ENCODE measurements at regions not wholly inside any gene's neighbourhood (a gene's known extent, or its start where the extent isn't known, plus 50 kb on each side); places are given as distances from the start of the nearest gene placed in this dataset.

GRCh38 chr21:21682172-21682571 lies 684.0 kb downstream of the NCAM2 start:
- Mint-ChIP-seq H3K27me3 (ENCODE audit: low read depth in 3 of 3) (peaks cover 0 to 1% (median 0%) of the 10 kb centered on the region in 3 donors), H3K4me1 (no peaks in the 10 kb centered on the region), H3K9me3 (peaks cover 8 to 73% (median 42%) of the 10 kb centered on the region in 6 donors), H3K27ac (no peak overlapping the region), H3K36me3 (no peaks in the 10 kb centered on the region), H3K4me3 (no peak overlapping the region)
- no peak for DNase-seq

DNA sequence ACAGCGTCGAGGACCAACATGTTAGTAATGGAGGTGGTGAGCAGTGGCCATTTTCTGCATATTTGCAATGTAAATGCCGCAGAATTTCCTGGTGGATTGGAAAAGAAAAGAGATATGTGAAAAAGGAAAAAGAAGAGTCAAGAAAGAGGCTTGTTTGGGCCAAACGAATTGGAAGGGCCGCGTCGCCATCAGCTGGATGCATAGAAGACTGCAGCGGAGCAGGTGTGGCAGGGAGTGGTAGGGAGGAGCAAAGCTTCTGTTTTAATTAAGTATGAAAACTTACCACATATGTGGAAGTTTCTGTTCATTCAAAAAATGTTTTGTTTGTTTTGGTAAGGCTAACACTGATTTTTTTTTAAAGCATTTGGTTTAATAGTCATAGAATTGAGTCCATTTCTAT lies 690.7 kb downstream of the NCAM2 start:
- peaks cover 6 to 52% (median 16%) of the 10 kb centered on the region in 6 donors for H3K9me3 Mint-ChIP-seq
- H3K27ac Mint-ChIP-seq: no peak overlapping the region
- H3K4me3 Mint-ChIP-seq: no peak overlapping the region
- H3K36me3 Mint-ChIP-seq: no peaks in the 10 kb centered on the region
- H3K4me1 Mint-ChIP-seq: no peaks in the 10 kb centered on the region
- no peak for DNase-seq
- H3K27me3 Mint-ChIP-seq (ENCODE audit: low read depth in 3 of 3): peaks cover 0 to 3% (median 0%) of the 10 kb centered on the region in 3 donors

- peaks cover 0 to 3% (median 0%) of the 10 kb centered on the region in 3 donors for H3K27me3 Mint-ChIP-seq (ENCODE audit: low read depth in 3 of 3)
- H3K9me3 Mint-ChIP-seq: peaks cover 5 to 42% (median 14%) of the 10 kb centered on the region in 6 donors
- no peak overlapping the region for H3K4me3 Mint-ChIP-seq
- H3K4me1 Mint-ChIP-seq: no peaks in the 10 kb centered on the region
- no peaks in the 10 kb centered on the region for H3K36me3 Mint-ChIP-seq
- no peak overlapping the region for H3K27ac Mint-ChIP-seq
- DNase-seq: no peak
Measured at GRCh38 chr21:21690068-21690665, 692.0 kb downstream of the NCAM2 start.

- Mint-ChIP-seq H3K27me3 (ENCODE audit: low read depth in 3 of 3) (peaks cover 0 to 1% (median 0%) of the 10 kb centered on the region in 3 donors), H3K27ac (no peak overlapping the region), H3K4me3 (no peak overlapping the region), H3K36me3 (no peaks in the 10 kb centered on the region), H3K4me1 (no peaks in the 10 kb centered on the region), H3K9me3 (peaks cover 5 to 32% (median 18%) of the 10 kb centered on the region in 6 donors)
- no peak for DNase-seq
Measured at GRCh38 chr21:21712748-21713520, 714.7 kb downstream of the NCAM2 start.

- no peak for DNase-seq
Measured at GRCh38 chr21:21713651-21714180, 715.5 kb downstream of the NCAM2 start.

GRCh38 chr21:21714426-21714825 lies 716.2 kb downstream of the NCAM2 start:
- peaks cover 5 to 27% (median 14%) of the 10 kb centered on the region in 6 donors for H3K9me3 Mint-ChIP-seq
- H3K4me3 Mint-ChIP-seq: no peak overlapping the region
- no peaks in the 10 kb centered on the region for H3K36me3 Mint-ChIP-seq
- peaks cover 0 to 1% (median 0%) of the 10 kb centered on the region in 3 donors for H3K27me3 Mint-ChIP-seq (ENCODE audit: low read depth in 3 of 3)
- H3K4me1 Mint-ChIP-seq: no peaks in the 10 kb centered on the region
- no peak overlapping the region for H3K27ac Mint-ChIP-seq
- DNase-seq: no peak

More at GRCh38 chr21:21713651-21714180, 715.5 kb downstream of the NCAM2 start:
- H3K27me3 Mint-ChIP-seq (ENCODE audit: low read depth in 3 of 3): peaks cover 0 to 1% (median 0%) of the 10 kb centered on the region in 3 donors
- H3K27ac Mint-ChIP-seq: no peak overlapping the region
- H3K4me3 Mint-ChIP-seq: no peak overlapping the region
- no peaks in the 10 kb centered on the region for H3K4me1 Mint-ChIP-seq
- no peaks in the 10 kb centered on the region for H3K36me3 Mint-ChIP-seq
- peaks cover 5 to 27% (median 15%) of the 10 kb centered on the region in 6 donors for H3K9me3 Mint-ChIP-seq

DNA sequence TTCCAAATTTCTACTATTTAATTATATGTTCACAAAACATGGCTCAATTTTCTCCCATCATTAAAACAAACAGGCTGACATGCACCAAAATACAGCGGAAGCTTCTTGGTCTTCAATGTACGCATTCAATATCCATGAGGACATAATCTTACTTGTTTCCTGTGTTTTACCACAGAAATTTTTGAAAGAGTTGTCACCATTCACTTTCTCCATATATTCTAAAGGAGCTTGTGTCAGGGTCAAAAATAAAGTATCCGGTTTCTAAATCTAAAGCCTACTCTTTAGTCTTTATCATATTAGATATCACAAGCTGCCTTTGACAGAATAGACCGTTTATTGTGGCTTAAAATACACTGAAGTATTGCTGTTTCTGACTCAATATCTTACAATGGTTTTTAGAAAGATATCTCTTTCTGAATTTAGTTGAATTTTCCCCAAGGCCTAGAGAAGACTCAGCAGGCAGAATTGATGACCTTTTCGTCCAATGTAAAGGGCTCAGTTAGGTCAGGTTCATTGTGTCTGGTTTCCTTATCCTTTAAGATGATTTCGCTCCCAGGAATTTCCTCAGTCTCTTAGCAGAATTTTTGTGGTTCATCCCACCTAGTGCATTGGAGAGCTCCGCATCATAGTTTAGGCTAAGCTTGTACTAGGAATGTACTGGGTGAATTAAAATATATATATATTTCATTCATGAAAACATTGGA lies 717.2 kb downstream of the NCAM2 start:
- no peak for DNase-seq
- Mint-ChIP-seq H3K4me3 (no peak overlapping the region), H3K9me3 (peaks cover 5 to 30% (median 16%) of the 10 kb centered on the region in 6 donors), H3K4me1 (no peaks in the 10 kb centered on the region), H3K27me3 (ENCODE audit: low read depth in 3 of 3) (peaks cover 0 to 1% (median 0%) of the 10 kb centered on the region in 3 donors), H3K27ac (no peak overlapping the region), H3K36me3 (no peaks in the 10 kb centered on the region)

DNA sequence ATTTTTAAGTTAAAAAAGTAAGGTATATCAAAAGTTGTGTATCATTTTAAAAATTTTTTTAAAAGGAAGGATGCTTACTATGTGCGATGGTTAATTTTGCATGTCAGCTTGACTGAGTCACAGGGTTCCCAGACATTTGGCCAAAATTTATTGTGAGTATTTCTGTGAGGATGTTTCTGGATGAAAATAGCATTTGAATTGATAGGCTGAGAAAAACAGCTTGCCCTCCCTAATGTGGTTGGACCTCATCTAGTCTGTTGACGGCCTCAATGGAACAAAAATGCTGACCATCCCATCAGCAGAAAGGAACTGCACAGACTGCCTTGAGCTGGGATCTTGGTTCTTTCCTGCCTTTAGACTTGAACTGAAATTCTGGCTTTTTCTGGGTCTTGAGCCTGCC lies 724.5 kb downstream of the NCAM2 start:
- DNase-seq: no peak
- no peak overlapping the region for H3K27ac Mint-ChIP-seq
- H3K4me3 Mint-ChIP-seq: no peak overlapping the region
- no peaks in the 10 kb centered on the region for H3K4me1 Mint-ChIP-seq
- H3K27me3 Mint-ChIP-seq (ENCODE audit: low read depth in 3 of 3): peaks cover 0 to 1% (median 0%) of the 10 kb centered on the region in 3 donors
- H3K36me3 Mint-ChIP-seq: no peaks in the 10 kb centered on the region
- peaks cover 6 to 31% (median 22%) of the 10 kb centered on the region in 6 donors for H3K9me3 Mint-ChIP-seq

- H3K4me1 Mint-ChIP-seq: no peaks in the 10 kb centered on the region
- peaks cover 0 to 4% (median 0%) of the 10 kb centered on the region in 3 donors for H3K27me3 Mint-ChIP-seq (ENCODE audit: low read depth in 3 of 3)
- H3K27ac Mint-ChIP-seq: no peak overlapping the region
- peaks cover 4 to 28% (median 25%) of the 10 kb centered on the region in 6 donors for H3K9me3 Mint-ChIP-seq
- no peak for DNase-seq
- H3K36me3 Mint-ChIP-seq: no peaks in the 10 kb centered on the region
- H3K4me3 Mint-ChIP-seq: no peak overlapping the region
Measured at GRCh38 chr21:21730512-21730911, 732.3 kb downstream of the NCAM2 start.

DNA sequence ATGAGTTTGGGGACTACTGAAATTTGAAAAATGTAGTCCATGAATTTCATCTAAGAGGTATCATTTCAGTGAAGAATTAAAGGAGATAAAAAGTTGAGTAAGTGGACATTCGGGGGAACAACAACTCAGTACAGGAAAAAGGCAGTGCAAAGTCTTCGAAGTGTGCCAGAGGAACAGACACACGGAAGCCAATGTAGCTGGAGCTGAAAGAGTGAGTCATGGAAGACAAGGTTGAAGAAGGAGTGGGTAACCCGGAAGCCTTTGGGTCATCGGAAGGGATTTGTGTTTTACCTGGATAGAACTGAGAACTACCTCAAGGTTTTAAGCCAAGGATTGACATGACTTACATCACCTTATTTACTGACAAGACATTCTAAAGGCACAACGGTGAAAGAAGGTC lies 733.4 kb downstream of the NCAM2 start:
- Mint-ChIP-seq H3K4me3 (no peak overlapping the region), H3K27ac (no peak overlapping the region), H3K9me3 (peaks cover 4 to 32% (median 23%) of the 10 kb centered on the region in 6 donors), H3K27me3 (ENCODE audit: low read depth in 3 of 3) (peaks cover 0 to 4% (median 0%) of the 10 kb centered on the region in 3 donors), H3K36me3 (no peaks in the 10 kb centered on the region), H3K4me1 (no peaks in the 10 kb centered on the region)
- no peak for DNase-seq

GRCh38 chr21:21734088-21734487 lies 735.9 kb downstream of the NCAM2 start:
- Mint-ChIP-seq H3K9me3 (peaks cover 6 to 40% (median 28%) of the 10 kb centered on the region in 6 donors), H3K4me3 (no peak overlapping the region), H3K27me3 (ENCODE audit: low read depth in 3 of 3) (no peaks in the 10 kb centered on the region), H3K36me3 (no peaks in the 10 kb centered on the region), H3K4me1 (no peaks in the 10 kb centered on the region), H3K27ac (no peak overlapping the region)
- no peak for DNase-seq

DNA sequence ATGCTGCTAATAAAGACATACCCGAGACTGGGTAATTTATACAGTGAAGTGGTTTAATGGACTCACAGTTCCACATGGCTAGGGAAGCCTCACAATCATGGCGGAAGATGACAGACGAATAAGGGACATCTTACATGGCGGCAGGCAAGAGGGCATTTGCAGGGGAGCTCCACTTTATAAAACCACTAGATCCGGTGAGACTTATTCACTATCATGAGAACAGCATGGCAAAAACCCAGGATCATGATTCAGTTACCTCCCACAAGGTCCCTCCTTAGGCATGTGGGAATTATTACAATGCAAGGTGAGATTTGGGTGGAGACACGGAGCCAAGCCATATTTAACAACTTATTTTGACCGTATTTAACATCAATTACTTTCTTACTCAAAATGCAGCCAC lies 739.0 kb downstream of the NCAM2 start:
- H3K27me3 Mint-ChIP-seq (ENCODE audit: low read depth in 3 of 3): no peaks in the 10 kb centered on the region
- H3K4me1 Mint-ChIP-seq: no peaks in the 10 kb centered on the region
- peaks cover 8 to 48% (median 33%) of the 10 kb centered on the region in 6 donors for H3K9me3 Mint-ChIP-seq
- no peak overlapping the region for H3K27ac Mint-ChIP-seq
- H3K36me3 Mint-ChIP-seq: no peaks in the 10 kb centered on the region
- DNase-seq: no peak
- no peak overlapping the region for H3K4me3 Mint-ChIP-seq

DNA sequence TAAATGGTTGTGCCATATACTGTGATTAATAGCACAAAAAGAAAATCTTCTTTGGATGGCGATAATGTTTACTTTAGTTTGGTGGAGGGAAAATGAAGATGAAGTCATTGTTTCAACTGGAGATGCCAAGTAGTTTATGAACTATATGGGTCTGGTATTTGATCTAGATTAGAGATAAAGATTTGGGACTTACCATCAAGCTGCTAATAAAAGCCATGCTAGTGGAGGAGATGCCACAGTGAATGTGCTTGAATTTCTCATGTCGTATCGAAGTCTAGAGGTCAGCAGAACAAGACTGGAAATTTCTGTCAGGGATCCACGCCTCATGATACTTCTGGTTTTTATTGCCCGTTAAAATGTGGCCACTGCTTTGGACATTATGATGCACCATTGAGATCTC lies 742.0 kb downstream of the NCAM2 start:
- Mint-ChIP-seq H3K9me3 (peaks cover 6 to 51% (median 34%) of the 10 kb centered on the region in 6 donors), H3K4me3 (no peak overlapping the region), H3K36me3 (no peaks in the 10 kb centered on the region), H3K27ac (no peak overlapping the region), H3K4me1 (no peaks in the 10 kb centered on the region), H3K27me3 (ENCODE audit: low read depth in 3 of 3) (no peaks in the 10 kb centered on the region)
- DNase-seq: no peak
